Thoracic aorta (tissue), 2 donors: ENCODE measurements at regions not wholly inside any gene's neighbourhood (a gene's known extent, or its start where the extent isn't known, plus 50 kb on each side); places are given as distances from the start of the nearest gene placed in this dataset.

Experiments used
- ATAC-seq: fragments of 150-250 bp; one replicate; pipeline ENCODE4 v1.8.0; 2017; ENCODE audit warnings: low read depth; ENCODE audit not compliant: insufficient number of reproducible peaks, low FRiP score
- DNase-seq: peaks from one replicate; pipeline ENCODE4 v3.0.0-alpha.2; 2020; ENCODE audit warnings: low spot score
- H3K27ac ChIP-seq, 2 donors: fragments of 200-600 bp; sonication (generic); 1 replicate in 1 of 2; 2 replicates in 1 of 2; pipeline ENCODE4 v1.5.1; 2016; ENCODE audit warnings: mild to moderate bottlenecking in 2 of 2, moderate library complexity in 2 of 2
- H3K27me3 ChIP-seq: fragments of 200-600 bp; sonication (generic); replicated peaks from 2 replicates; pipeline ENCODE4 v1.6.0; 2016; ENCODE audit warnings: mild to moderate bottlenecking; ENCODE audit not compliant: insufficient read depth
- H3K36me3 ChIP-seq: fragments of 200-600 bp; sonication (generic); one replicate; pipeline ENCODE4 v1.5.1; 2016
- H3K4me1 ChIP-seq, 2 donors: fragments of 200-600 bp; sonication (generic); 1 replicate in 1 of 2; 2 replicates in 1 of 2; pipeline versions ENCODE4 v1.5.1 to v1.6.0; 2016; ENCODE audit warnings: low read depth in 2 of 2, mild to moderate bottlenecking in 1 of 2; ENCODE audit not compliant: control insufficient read depth in 1 of 2
- H3K4me3 ChIP-seq: fragments of 200-600 bp; sonication (generic); 2 replicates; pipeline ENCODE4 v1.5.1; 2016; ENCODE audit warnings: mild to moderate bottlenecking
- H3K9me3 ChIP-seq: fragments of 200-600 bp; sonication (generic); 2 replicates; pipeline ENCODE4 v1.5.1; 2016
- CTCF ChIP-seq: fragments of 200-600 bp; sonication (generic); IDR thresholded peaks from one replicate; pipeline ENCODE4 v1.5.1; 2019; ENCODE audit warnings: antibody characterized with exemption

- no peak for ATAC-seq
- Histone ChIP-seq H3K4me1 (no peaks in the 10 kb centered on the region), H3K27ac (no peak overlapping the region), H3K27me3 (no peaks in the 10 kb centered on the region), H3K9me3 (peaks cover 6% of the 10 kb centered on the region), H3K4me3 (no peak overlapping the region), H3K36me3 (no peaks in the 10 kb centered on the region)
- no peak for TF ChIP-seq CTCF
- no peak for DNase-seq
Observed at GRCh38 chr7:32143301-32143700, 73.1 kb upstream of the PDE1C start.

- ATAC-seq: no peak
Observed at GRCh38 chr7:32142649-32143048, 72.4 kb upstream of the PDE1C start.

GRCh38 chr7:32140210-32140939, 70.2 kb upstream of the PDE1C start:
- no peak for ATAC-seq
- no peaks in the 10 kb centered on the region for H3K27me3 ChIP-seq
- no peak for TF ChIP-seq CTCF
- no peaks in the 10 kb centered on the region for H3K4me1 ChIP-seq
- H3K9me3 ChIP-seq: no peaks in the 10 kb centered on the region
- no peak for DNase-seq
- H3K36me3 ChIP-seq: no peaks in the 10 kb centered on the region
- H3K4me3 ChIP-seq: no peak overlapping the region
- H3K27ac ChIP-seq: no peak overlapping the region

More at GRCh38 chr7:32142649-32143048, 72.4 kb upstream of the PDE1C start:
- no peaks in the 10 kb centered on the region for H3K27me3 ChIP-seq
- peaks cover 6% of the 10 kb centered on the region for H3K9me3 ChIP-seq
- H3K4me1 ChIP-seq: no peaks in the 10 kb centered on the region
- no peak for DNase-seq
- TF ChIP-seq CTCF: no peak
- no peaks in the 10 kb centered on the region for H3K36me3 ChIP-seq
- H3K27ac ChIP-seq: no peak overlapping the region
- no peak overlapping the region for H3K4me3 ChIP-seq

GRCh38 chr7:32137059-32137458, 66.9 kb upstream of the PDE1C start:
- no peak for TF ChIP-seq CTCF
- Histone ChIP-seq H3K9me3 (no peaks in the 10 kb centered on the region), H3K4me3 (no peak overlapping the region), H3K4me1 (no peaks in the 10 kb centered on the region), H3K27ac (no peak overlapping the region), H3K36me3 (no peaks in the 10 kb centered on the region), H3K27me3 (no peaks in the 10 kb centered on the region)
- ATAC-seq: no peak
- DNase-seq: no peak

GRCh38 chr7:32131091-32131490, 60.9 kb upstream of the PDE1C start:
- TF ChIP-seq CTCF: no peak
- Histone ChIP-seq H3K4me3 (no peak overlapping the region), H3K27ac (no peak overlapping the region), H3K27me3 (no peaks in the 10 kb centered on the region), H3K4me1 (no peaks in the 10 kb centered on the region), H3K36me3 (no peaks in the 10 kb centered on the region), H3K9me3 (no peaks in the 10 kb centered on the region)
- DNase-seq (no peak), ATAC-seq (no peak)
